ENCODE measurements at regions not wholly inside any gene's neighbourhood (a gene's known extent, or its start where the extent isn't known, plus 50 kb on each side); places are given as distances from the start of the nearest gene placed in this dataset.

DNA sequence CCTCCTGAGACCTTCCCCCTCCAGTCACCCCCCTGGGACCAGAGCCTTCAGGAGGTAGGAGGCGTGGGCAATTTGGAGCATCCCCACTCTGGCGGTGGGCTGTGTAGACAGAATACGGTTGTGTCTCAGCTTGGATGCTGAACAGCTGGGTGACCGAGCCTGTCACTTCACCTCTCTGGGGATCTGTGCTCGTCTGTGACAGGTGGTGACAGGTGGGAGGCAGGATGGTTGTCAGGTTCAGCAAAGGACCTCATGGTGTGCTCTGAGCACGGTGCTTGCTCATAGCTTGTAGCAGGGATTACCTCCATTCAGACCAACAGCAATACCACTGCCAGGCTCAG, 186.5 kb upstream of the HS6ST1 start:
- no peak for TF ChIP-seq CTCF (IDR thresholded peaks at IDR 0.05)
- no peak for TF ChIP-seq POLR2A (IDR thresholded peaks at IDR 0.05)
